GM12873 (cell line): ENCODE measurements at regions not wholly inside any gene's neighbourhood (a gene's known extent, or its start where the extent isn't known, plus 50 kb on each side); places are given as distances from the start of the nearest gene placed in this dataset.

Experiments used
- TF ChIP-seq, protein P1 (sequence below): IDR thresholded peaks from 2 replicates; pipeline ENCODE4 v1.5.1; 2012; ENCODE audit warnings: low read depth, mild to moderate bottlenecking, moderate library complexity, low read length, control low read depth; ENCODE audit not compliant: insufficient read depth; ENCODE audit errors: missing control alignments

DNA sequence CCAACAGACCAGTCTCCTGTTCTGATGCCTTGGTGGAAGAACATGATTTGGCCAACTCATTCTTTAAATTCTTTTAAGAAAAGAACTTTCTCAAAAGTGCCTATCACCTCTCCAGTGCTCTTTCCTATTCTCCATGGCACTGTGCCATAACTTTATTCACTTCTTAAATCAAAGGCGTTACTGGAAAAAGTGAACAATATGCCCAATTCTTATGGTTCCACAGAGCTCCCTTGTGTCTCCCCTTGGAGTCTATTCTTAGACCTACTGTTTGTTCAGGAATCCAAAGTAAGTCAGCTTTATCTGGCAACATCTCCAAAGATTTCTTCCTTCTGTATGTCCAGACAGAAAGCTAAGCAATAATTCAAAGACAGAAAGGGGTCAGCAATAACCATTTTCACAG, 111.9 kb upstream of the MAGI3 start:
- TF ChIP-seq, protein P1, sequence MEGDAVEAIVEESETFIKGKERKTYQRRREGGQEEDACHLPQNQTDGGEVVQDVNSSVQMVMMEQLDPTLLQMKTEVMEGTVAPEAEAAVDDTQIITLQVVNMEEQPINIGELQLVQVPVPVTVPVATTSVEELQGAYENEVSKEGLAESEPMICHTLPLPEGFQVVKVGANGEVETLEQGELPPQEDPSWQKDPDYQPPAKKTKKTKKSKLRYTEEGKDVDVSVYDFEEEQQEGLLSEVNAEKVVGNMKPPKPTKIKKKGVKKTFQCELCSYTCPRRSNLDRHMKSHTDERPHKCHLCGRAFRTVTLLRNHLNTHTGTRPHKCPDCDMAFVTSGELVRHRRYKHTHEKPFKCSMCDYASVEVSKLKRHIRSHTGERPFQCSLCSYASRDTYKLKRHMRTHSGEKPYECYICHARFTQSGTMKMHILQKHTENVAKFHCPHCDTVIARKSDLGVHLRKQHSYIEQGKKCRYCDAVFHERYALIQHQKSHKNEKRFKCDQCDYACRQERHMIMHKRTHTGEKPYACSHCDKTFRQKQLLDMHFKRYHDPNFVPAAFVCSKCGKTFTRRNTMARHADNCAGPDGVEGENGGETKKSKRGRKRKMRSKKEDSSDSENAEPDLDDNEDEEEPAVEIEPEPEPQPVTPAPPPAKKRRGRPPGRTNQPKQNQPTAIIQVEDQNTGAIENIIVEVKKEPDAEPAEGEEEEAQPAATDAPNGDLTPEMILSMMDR = no peak

DNA sequence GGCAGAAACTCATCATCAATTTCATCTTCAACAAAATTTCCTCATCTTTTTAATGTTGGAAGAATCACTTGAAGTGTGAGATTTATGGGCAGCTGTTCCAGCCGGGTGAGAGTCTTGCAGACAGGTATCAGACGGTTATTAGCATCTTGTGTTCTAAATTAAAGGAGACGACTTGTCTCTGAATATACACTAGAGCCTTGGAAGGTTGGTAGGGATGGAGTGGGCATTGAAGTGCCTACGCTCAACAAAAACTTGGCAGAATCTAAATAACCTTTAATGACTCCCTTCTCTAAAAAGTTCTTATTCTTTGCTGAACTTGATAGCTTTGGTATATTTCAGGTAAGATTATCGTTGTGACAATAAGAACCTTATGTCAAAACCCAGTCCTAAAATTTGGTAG, 111.5 kb upstream of the MAGI3 start:
- TF ChIP-seq, protein P1 = no peak

DNA sequence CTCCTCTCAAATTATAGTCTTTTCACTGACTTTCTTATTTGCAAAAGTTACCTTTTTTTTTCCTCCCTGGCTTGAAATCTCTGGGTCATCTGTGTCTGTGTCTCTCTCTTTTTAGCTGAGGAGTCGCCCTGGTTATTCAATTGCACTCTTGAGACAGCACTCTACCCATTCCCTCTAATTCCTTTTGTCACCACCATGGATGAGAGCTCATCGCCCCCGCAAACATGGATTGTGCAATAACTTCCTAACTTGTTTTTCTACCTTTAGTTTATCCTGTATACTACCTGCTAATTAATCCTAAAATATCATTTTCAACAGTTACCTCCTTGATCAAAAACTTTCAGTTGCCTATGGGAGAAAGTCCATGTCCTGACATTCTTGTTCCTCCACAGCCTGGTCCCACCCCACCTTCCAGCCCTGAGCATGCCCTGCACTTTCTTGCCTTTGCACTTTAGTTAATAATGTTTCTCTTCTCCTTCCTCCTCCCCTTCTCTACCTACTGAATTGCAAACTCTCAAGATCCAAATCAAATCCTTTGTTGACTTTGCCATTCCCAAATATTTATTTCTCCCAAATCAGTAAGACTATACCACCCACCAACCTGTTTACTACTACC, 110.4 kb upstream of the MAGI3 start:
- TF ChIP-seq, protein P1 = no peak

DNA sequence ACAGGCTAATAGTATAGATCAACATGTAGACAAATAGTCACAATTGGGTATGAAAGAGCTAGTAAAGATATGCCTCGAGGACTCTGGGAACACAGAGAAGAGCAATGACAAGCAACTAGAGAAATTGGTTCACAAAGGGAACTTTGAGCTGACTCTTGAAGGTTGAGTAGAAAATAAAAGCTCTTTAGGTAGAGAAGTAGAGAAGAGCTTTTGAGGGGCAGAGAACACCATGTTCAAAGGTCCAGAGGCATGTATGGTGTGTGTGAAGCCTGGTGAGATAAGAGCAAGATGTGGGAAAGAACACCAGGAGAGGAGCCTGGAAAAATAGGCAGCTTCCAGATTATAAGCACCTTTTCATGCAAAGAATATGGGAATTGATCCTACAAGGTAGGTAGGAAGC, 109.7 kb upstream of the MAGI3 start:
- TF ChIP-seq, protein P1 = no peak

DNA sequence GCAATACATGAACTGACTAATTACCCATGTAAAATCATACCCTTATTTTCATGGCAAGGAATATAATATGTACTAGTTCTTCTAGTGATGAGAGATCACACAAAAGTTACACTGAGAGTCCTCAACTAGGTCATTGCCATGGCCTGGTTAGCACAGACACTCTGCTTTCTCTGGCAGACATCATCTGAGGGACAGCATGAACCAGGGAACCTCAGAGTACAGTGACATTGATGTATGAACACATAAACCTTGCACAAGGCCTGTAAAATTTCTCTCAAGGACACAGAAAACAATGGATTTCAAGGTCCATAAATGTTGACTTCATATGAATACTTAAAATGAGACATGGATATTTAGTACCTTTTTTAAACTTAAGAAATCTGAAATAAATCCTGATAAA, 108.8 kb upstream of the MAGI3 start:
- TF ChIP-seq, protein P1 = no peak

DNA sequence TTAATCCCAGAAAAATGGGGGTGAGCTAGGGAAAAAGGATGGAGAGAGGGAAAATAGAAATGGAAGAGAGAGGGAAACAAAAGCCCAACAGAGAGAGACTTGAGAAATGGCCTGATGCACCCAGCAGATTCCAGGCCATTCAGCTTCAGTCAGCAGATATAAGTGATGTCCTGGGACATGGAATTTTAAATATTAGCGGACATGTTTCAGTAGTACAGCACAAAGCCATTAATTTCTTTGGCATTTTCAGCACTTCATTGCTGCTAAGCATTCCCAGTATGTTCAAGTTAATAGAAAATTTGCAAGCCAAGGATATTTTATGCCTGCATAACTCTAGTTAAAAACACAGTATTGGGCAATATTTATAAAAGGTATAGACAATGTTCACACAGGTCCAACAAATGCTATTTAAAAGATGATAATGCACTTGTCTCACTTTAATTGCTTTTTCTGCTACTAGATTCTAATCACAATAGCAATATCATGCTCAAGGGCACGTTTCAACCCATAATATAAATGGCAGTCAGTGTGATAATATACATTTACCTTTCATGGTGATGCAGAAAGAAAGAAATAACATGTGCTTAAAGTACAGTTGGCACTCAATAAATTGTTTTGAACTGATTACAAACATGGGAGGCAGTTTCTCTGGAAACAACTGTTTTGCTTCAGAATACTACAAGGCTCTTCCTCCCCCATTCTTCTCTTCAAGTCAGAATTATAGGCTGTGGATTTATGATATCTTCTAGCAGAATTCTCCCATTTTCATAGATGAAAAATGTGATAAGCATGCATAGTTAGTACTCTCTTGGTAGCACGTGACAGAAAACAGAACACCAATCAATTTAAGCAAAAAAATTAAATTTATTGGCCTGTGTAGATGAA, 108.1 kb upstream of the MAGI3 start:
- TF ChIP-seq, protein P1 = no peak

DNA sequence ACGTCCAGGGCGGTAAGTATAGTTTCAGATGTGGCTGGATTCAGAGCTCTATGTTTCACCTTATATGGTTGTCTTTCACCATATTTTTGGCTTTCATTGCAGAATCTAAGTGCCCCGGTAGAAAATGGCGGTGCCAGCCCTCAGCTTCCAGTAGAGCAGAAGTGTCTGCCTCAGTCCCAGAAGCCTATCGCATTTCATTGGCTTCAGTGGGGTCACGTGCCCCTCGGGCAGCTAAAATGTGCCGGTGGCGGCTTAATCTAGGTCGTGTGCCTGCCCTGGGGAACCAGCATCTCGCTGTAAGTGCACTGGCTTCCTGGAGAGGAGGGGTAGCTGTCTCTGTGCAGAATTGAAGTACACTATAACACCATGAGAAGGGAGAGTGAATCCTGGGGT, 107.4 kb upstream of the MAGI3 start:
- TF ChIP-seq, protein P1 = no peak
